HG02870 (cell line): ENCODE measurements at regions not wholly inside any gene's neighbourhood (a gene's known extent, or its start where the extent isn't known, plus 50 kb on each side); places are given as distances from the start of the nearest gene placed in this dataset.

Experiments
- ATAC-seq: cut with Tn5 transposase; IDR thresholded peaks from one replicate; pipeline ENCODE4 v1.9.1; 2021; ENCODE audit warnings: mild to moderate bottlenecking, moderate library complexity; ENCODE audit not compliant: unreplicated experiment

- no peak for ATAC-seq
Observed at GRCh38 chr6:141029908-141030307, 1102.8 kb upstream of the GJE1 start.

- ATAC-seq, result no peak
Observed at GRCh38 chr6:141028791-141029280, 1103.9 kb upstream of the GJE1 start.

GRCh38 chr6:141026504-141026903, 1106.2 kb upstream of the GJE1 start:
- ATAC-seq, result no peak

GRCh38 chr6:141024526-141024925, 1108.2 kb upstream of the GJE1 start:
- no peak for ATAC-seq

DNA sequence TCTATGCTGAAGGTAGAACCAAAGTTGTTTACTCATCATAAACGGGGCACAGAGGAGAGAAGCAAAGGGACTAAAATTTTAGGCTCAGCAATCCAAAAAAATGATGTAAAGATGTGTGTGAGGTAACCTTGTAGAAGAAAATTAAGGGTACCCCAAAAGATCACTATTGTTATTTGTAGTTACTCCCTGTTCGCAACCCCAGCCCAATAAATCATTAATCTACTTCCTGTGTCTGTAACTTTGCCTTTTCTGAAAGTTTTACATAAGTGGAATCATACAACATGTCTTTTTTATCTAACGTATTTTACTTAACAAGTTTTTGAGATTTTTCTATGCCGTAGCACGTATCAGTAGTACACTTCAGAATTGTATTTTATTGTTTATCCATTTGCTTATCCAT, 1114.8 kb upstream of the GJE1 start:
- no peak for ATAC-seq

GRCh38 chr6:141000917-141001316, 1131.8 kb upstream of the GJE1 start:
- ATAC-seq, result no peak

DNA sequence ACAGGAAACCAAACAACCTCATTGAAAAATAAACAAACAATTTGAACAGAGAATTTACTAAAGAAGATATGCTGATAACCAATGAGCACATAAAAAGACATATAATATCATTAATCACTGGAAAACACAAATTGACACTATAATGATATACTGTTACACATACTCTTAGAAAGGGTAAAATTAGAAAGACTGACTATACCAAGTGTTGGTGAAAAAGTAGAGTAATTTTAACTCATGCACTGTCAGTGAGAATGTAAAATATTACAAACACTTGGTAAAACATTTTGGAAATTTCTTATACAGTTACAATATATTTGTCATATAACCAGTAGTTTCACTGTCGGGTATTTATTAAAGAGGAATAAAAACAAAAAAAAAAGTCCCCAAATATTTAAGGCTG, 1139.2 kb upstream of the GJE1 start:
- no peak for ATAC-seq

DNA sequence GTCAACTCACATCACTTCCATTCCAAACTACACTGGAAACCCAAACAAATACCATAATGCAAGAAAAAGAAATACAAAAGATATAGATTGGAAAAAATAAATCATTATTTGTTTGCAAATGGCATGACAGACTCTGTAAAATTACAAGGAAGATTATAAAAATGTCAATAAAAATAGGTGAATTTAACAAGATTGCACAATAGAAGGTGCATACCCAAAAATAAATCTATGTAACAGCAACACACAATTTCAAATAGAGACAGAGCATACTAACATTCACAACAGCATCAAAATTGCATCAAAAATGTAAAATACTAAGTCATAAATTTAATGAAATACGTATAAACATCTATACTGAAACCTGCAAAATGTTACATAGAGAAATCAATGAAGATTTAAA, 1140.0 kb upstream of the GJE1 start:
- ATAC-seq, result no peak

DNA sequence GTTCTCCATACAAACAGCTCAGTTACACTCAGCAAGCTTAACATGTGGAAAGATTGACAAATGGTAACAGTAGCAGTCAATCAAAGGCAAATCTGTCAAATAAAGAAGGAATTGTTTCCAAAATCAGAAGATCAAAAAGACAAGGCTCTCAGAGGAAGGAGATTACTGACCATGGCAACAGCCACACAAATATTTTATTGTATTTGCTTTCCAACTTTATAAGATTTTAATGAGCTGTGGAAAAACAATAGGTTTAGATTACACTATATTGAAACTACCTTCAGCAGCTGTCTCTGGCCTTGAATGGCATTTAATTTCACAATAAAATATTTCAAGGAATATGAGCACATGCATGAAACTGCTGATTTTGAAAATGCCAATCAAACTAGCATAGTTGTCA, 1143.9 kb upstream of the GJE1 start:
- no peak for ATAC-seq

DNA sequence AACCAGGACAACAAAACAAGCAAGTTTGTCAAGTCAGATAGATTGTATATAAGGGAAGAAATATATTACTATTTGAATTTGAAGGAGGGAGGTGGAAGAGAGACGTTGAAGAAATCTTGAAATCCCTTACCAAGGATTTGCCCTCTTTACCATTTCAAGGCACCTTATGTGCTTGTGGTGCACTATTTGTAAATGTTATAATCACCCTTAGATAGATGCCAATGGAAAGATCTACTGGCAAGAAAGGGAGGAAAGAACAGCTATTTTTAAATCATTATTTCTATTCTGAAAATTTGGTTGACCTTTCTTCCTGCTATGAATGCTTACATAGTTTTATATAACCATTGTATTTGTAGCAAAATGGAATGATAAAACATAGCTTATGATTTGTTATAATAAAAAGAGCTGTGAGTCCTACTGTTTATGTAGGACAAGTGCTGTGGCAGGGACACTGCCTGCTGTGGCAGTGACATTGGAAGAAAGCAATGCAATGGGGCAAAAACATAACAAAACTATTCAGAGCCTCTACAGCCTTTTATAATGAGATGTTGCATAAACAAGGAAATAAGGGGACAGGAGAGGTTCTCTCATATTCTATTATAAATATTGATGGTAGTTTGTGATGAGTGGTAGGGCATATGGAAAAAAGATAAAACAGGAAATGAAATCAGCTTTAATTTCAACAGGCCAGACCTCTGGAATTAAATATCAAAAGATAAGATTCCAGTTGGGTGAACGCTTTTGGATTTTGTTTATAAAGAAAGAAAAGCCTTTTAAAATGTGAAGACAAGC, 1145.2 kb upstream of the GJE1 start:
- no peak for ATAC-seq

- ATAC-seq, result no peak
Observed at GRCh38 chr6:140985679-140986275, 1146.9 kb upstream of the GJE1 start.

- ATAC-seq, result no peak
Observed at GRCh38 chr6:140980265-140980887, 1152.3 kb upstream of the GJE1 start.

- ATAC-seq, result no peak
Observed at GRCh38 chr6:140979642-140980091, 1153.1 kb upstream of the GJE1 start.

DNA sequence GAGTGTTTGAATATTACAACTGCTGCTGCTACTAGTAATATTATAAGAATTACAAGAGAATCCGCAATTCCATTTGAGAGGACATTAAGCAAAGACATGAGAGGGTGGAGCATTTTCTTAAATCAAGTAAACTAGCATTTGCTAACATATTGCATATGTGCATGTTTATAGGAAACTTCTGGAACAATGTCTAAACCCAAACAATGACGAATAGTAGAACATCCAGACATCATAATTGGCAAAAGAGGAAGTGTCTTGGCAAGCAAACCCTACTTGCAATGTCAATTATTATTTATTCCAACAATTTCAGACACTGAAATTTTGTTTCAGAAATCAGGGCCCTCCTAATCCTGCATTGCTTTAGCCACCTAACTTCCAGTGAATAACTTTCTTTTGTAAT, 1155.3 kb upstream of the GJE1 start:
- ATAC-seq, result no peak

DNA sequence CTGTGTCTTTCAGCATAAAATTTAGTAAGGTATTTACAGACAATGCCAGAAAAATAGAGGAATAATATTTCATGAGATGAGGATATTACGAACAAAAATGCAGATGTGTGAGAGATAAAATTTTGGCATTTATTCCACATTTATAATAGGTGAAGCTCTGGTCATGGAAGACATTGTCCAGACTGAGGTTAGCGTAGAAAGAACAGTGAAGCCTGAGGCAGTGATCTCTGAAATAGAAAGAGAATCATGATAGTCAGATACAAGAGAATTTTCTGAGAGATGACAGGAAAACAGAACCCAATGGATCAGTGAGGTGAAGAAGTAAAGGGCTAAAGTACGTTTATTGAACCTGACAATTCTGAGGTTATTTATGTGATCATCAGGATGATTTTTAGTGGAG, 1155.9 kb upstream of the GJE1 start:
- ATAC-seq, result no peak

DNA sequence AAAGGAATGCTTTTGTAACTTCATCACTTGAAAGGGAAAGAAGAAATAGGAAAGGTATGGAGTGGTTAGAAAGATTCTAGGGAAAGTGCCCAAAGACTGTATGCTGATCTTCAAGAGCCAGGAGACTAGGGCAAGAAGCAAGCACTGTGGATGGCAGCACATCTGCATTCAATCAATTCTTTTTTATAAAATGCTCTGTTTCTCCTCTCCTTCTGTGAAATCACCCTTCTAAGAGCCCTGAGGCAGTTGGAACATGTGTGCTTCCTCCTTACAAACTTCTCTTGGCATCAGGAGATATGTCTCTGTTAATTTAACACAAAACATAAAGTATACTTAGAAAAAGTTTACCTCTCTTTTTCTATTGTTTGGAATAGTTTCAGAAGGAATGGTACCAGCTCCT, 1162.2 kb upstream of the GJE1 start:
- ATAC-seq, result no peak

DNA sequence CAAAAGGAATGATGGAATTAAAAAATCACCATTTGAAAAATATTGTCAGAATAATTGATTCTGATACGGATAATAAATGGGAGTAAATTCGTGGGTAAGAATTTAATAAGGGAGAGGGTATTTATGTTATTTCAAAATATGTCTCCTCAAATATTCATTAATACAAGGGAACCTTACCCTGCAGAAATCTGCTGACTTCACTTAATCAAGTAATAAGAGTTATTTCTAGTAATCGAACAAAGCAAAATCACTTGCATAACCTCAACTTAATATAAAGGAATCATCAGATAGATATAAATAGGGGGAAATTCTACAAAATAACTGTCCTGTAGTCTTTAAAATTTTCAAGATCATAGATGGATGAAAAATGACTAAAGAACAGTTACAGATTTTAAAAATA, 1164.7 kb upstream of the GJE1 start:
- no peak for ATAC-seq

DNA sequence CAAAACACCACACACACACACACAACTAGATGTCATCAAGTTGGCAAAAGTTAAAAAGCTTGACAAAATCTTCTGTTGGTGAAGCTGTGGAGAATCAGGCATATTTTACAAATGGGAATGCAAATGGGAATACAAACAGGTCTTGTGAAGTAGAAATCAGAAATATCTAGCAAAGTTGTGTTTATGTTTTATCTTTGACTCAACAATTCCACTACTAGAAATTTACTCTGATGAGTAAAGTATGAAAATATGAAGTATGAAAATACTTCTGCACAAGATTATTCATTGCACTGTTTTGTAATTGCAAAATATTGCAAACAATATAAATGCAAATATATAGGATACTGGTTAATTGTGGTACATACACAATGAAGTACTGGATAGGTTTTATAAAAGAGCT, 1166.0 kb upstream of the GJE1 start:
- no peak for ATAC-seq

DNA sequence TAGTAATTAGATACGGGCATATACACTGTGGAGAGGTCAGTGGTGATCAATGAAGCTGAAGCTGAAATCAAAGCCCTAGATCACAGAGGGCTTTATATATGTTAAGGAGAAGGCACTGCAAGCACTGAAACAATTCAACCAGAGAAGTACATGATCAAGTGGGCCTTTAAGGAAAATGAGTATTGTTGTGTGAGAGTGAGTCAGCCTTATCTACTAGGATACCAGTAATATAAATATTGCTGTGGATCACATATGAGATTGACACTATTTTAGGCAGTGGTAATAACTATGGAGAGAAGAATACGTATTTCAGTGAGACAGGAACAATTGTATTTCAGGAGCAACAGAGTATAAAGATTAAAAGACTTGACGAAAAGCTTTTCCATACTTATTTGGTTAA, 1172.2 kb upstream of the GJE1 start:
- ATAC-seq, result no peak

GRCh38 chr6:140957386-140957785, 1175.3 kb upstream of the GJE1 start:
- no peak for ATAC-seq

- ATAC-seq, result no peak
Observed at GRCh38 chr6:140956571-140957369, 1176.0 kb upstream of the GJE1 start.
